Activated T-helper 2 cell treated with anti-CD3 and anti-CD28 coated beads, Interferon-gamma antibody, Interleukin-2, Interleukin-4, amounts not matched to agents 10 μg/mL and 5 μg/mL and 100 μg/mL, durations not matched to agents 14 hours and 24 hours and 36 hours (primary cell): ENCODE measurements at regions not wholly inside any gene's neighbourhood (a gene's known extent, or its start where the extent isn't known, plus 50 kb on each side); places are given as distances from the start of the nearest gene placed in this dataset.
"Not testable (repeated sequence)": the region's sequence is repeated elsewhere in the genome, so short reads cannot be mapped to it uniquely, and the experiment has no call there.

Experiments
- DNase-seq: peaks from one replicate; pipeline ENCODE4 v3.0.0; 2021; ENCODE audit warnings: low spot score
- H3K27ac Mint-ChIP-seq: one replicate; pipeline ENCODE4 v1.8.0; 2021; ENCODE audit warnings: mixed read lengths
- H3K27me3 Mint-ChIP-seq: one replicate; pipeline ENCODE4 v1.8.0; 2021; ENCODE audit warnings: low read depth, mixed read lengths
- H3K36me3 Mint-ChIP-seq: one replicate; pipeline ENCODE4 v1.8.0; 2021; ENCODE audit warnings: low read depth, mixed read lengths
- H3K4me1 Mint-ChIP-seq: one replicate; pipeline ENCODE4 v1.8.0; 2021; ENCODE audit warnings: low read depth, mixed read lengths
- H3K4me3 Mint-ChIP-seq: one replicate; pipeline ENCODE4 v1.8.0; 2021; ENCODE audit warnings: low read depth, mild to moderate bottlenecking, moderate library complexity, mixed read lengths
- H3K9me3 Mint-ChIP-seq: one replicate; pipeline ENCODE4 v1.8.0; 2021; ENCODE audit warnings: mixed read lengths
- intact Hi-C: fragments of 100-400 bp; cut with micrococcal nuclease; formaldehyde crosslinking; loops from one replicate; pipeline ENCODE4 v1.15.1; 2023

- H3K4me3 Mint-ChIP-seq, H3K4me1 Mint-ChIP-seq, H3K27ac Mint-ChIP-seq, DNase-seq, intact Hi-C loops, H3K36me3 Mint-ChIP-seq, H3K9me3 Mint-ChIP-seq, H3K27me3 Mint-ChIP-seq: not testable (repeated sequence)
These were observed 2884.2 kb downstream of the RPIA start for GRCh38 chr2:91575701-91576100.

- intact Hi-C loops, DNase-seq: not testable (repeated sequence)
These were observed 2885.9 kb downstream of the RPIA start for GRCh38 chr2:91577406-91577805.

DNA sequence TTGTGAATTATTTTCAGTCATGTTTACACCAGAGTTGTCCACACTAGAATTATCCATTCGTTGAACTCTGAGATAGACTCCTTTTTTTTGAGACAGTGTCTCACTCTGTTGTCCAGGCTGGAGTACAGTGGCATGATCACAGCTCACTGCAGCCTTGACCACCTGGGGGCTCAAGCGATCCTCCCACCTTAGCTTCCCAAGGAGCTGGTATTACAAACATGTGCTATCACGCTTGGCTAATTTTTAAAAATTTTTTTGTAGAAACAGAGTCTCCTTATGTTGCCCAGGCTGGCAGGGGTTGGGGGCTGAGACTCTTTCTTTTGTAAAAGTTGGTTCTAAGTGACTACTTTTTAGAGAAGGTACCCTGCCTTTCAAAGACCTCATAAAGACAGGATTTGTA lies 2887.2 kb downstream of the RPIA start:
- H3K27me3 Mint-ChIP-seq, DNase-seq, H3K9me3 Mint-ChIP-seq, H3K4me1 Mint-ChIP-seq, H3K27ac Mint-ChIP-seq, intact Hi-C loops, H3K4me3 Mint-ChIP-seq, H3K36me3 Mint-ChIP-seq: not testable (repeated sequence)

More at GRCh38 chr2:91577406-91577805, 2885.9 kb downstream of the RPIA start:
- not testable (repeated sequence) for H3K4me1 Mint-ChIP-seq, H3K27ac Mint-ChIP-seq, H3K27me3 Mint-ChIP-seq, H3K4me3 Mint-ChIP-seq, H3K36me3 Mint-ChIP-seq, H3K9me3 Mint-ChIP-seq

- DNase-seq, H3K27ac Mint-ChIP-seq, H3K4me3 Mint-ChIP-seq, H3K4me1 Mint-ChIP-seq, H3K27me3 Mint-ChIP-seq, H3K36me3 Mint-ChIP-seq, intact Hi-C loops, H3K9me3 Mint-ChIP-seq: not testable (repeated sequence)
These were observed 2888.1 kb downstream of the RPIA start for GRCh38 chr2:91579555-91579954.

DNA sequence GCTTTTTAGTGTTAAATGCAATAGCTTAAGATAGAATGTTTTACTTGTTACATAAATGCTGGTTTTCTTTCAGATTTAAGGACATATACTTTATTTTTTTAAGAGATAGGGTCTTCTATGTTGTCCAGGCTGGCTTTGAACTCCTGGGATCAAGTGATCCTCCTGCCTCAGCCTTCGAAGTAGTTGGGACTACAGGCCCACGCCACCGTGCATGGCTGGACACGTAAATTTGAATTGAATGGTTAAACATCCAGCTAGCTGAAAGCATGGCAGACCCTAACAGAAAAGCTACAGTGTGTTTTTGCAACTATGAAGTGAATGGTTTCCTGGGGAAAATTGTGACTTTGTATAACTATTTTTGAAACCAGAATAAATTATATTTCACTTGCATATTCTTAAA lies 2888.6 kb downstream of the RPIA start:
- H3K36me3 Mint-ChIP-seq, H3K27me3 Mint-ChIP-seq, intact Hi-C loops, H3K4me3 Mint-ChIP-seq, H3K27ac Mint-ChIP-seq, H3K9me3 Mint-ChIP-seq, DNase-seq, H3K4me1 Mint-ChIP-seq: not testable (repeated sequence)

- peaks cover 22% of the 10 kb centered on the region for H3K9me3 Mint-ChIP-seq
- DNase-seq, intact Hi-C loops, H3K4me1 Mint-ChIP-seq, H3K27me3 Mint-ChIP-seq, H3K4me3 Mint-ChIP-seq, H3K27ac Mint-ChIP-seq, H3K36me3 Mint-ChIP-seq: not testable (repeated sequence)
These were observed 2895.6 kb downstream of the RPIA start for GRCh38 chr2:91587098-91587497.

DNA sequence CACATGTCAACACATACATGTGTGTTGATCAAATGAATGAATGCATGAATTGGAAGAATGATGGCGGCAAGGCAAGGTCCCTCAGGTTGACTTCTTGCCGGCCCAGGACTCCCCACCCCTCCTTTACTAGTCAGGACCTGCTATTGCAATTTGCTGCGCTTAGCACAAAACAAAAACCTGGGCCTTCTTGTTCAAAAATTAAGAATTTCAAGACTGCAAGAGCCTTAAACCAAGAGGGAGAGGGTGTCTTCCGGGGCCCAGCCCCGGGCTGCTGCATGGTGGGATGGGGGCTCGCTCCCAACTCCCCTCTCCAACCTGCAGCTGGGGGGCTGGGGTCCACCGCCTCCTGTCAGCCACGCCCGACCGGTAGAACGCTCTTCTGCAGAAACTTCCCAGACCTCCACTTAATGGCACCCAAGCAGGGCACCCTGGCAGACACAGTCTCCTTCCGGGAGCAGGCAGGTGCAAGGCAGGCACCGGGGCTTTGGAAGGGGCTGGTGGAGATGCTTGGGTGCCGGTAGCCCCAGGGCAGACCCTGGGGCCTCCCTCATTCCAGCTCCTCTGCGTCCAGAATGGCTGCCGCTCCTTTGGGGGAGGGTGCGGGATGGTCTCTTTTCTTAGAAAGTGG lies 2896.5 kb downstream of the RPIA start:
- H3K4me1 Mint-ChIP-seq, H3K4me3 Mint-ChIP-seq, DNase-seq, H3K27me3 Mint-ChIP-seq, intact Hi-C loops, H3K27ac Mint-ChIP-seq, H3K36me3 Mint-ChIP-seq: not testable (repeated sequence)
- H3K9me3 Mint-ChIP-seq = peaks cover 22% of the 10 kb centered on the region

DNA sequence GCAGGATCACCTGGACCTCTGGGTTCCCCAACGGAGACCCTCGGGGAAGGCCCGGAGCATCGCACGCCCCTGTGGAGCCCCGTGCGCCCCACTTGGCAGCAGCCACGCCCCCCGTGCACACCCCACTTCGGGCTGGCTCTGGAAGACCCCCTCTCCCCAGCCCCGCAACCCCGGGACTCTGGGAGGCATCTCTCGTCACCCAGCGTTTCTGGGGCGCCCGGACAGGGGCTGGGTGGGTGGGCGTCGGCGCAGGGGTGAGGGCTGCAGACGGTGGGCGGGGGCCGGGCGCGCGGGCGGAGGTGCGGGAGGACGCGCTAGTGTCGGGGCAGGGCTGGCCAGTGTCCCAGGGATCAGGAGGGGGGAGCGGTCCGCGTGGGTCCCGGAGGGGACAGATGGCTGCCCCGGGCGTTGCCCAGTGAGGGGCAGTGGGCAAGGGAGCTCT lies 2897.3 kb downstream of the RPIA start:
- H3K36me3 Mint-ChIP-seq, H3K4me1 Mint-ChIP-seq, DNase-seq, intact Hi-C loops, H3K27me3 Mint-ChIP-seq, H3K4me3 Mint-ChIP-seq, H3K27ac Mint-ChIP-seq: not testable (repeated sequence)
- H3K9me3 Mint-ChIP-seq = peaks cover 22% of the 10 kb centered on the region

GRCh38 chr2:91589454-91590328 lies 2898.2 kb downstream of the RPIA start:
- H3K36me3 Mint-ChIP-seq, intact Hi-C loops, H3K4me1 Mint-ChIP-seq, H3K27ac Mint-ChIP-seq, H3K27me3 Mint-ChIP-seq, DNase-seq, H3K4me3 Mint-ChIP-seq: not testable (repeated sequence)
- peaks cover 15% of the 10 kb centered on the region for H3K9me3 Mint-ChIP-seq

DNA sequence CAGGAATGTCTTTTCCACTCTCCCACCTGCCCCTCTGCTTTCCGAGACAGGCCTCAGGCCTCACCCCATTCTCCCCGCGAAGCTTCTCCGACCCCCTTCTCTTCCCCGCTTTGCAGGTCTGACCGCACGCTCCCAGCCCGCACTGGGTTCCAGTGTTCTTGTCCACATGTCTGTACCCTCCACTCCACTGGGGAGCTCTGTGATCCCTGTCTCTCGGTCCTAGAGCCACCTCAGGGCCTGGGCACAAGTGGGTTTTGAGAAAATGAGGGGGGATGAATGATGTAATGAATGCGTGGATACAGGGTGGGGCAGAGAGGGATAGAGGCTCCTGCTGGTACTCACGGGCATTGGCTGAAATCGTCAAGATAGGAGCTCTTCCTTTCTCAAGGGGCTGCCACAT lies 2898.9 kb downstream of the RPIA start:
- H3K27me3 Mint-ChIP-seq, DNase-seq, H3K4me3 Mint-ChIP-seq, H3K27ac Mint-ChIP-seq, H3K36me3 Mint-ChIP-seq, intact Hi-C loops, H3K4me1 Mint-ChIP-seq: not testable (repeated sequence)
- peaks cover 15% of the 10 kb centered on the region for H3K9me3 Mint-ChIP-seq

DNA sequence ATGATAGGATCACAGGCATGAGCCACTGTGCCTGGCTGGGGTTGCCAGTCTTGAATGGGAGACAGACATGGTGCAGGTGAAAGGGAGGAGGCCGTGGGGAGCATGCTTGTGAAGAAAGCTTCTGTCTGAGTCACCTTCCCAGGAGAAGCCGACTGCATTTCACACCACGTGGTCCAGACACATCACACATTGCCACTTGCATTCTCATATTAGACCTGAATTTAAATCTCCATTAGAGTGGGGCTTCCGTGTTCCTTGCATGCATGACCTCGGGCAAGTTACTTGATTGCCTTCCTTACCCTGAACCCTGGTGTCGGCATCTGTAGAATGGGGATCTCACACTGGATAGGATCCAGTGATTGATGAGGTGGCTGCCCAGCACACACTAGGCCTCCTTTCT lies 2899.6 kb downstream of the RPIA start:
- H3K27ac Mint-ChIP-seq, H3K4me1 Mint-ChIP-seq, DNase-seq, intact Hi-C loops, H3K36me3 Mint-ChIP-seq, H3K27me3 Mint-ChIP-seq, H3K4me3 Mint-ChIP-seq: not testable (repeated sequence)
- peaks cover 15% of the 10 kb centered on the region for H3K9me3 Mint-ChIP-seq

- H3K27ac Mint-ChIP-seq, H3K9me3 Mint-ChIP-seq, H3K4me1 Mint-ChIP-seq, intact Hi-C loops, DNase-seq, H3K4me3 Mint-ChIP-seq, H3K27me3 Mint-ChIP-seq, H3K36me3 Mint-ChIP-seq: not testable (repeated sequence)
These were observed 2906.0 kb downstream of the RPIA start for GRCh38 chr2:91597436-91597835.

DNA sequence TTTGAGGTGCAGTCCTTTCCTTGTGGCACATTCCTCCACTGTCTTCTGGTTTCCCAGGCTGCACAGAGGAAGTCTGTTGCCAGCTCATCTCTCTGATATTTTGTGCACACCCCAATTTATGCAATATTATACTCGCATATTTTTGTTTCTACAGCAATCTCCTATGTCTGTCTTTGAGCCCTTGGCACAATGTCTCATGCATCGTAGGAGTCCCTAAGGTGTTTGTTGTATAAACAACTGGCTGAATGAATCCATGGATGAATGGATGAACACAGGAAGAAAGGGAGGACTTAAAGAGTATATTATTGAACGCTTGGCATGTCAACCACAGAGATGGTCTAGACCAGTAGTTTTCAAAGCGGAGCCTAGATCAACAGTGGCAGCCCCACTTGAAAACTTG lies 2907.0 kb downstream of the RPIA start:
- H3K9me3 Mint-ChIP-seq, H3K27me3 Mint-ChIP-seq: not testable (repeated sequence)

More for the DNA sequence above, 2907.0 kb downstream of the RPIA start:
- H3K36me3 Mint-ChIP-seq, H3K4me3 Mint-ChIP-seq, DNase-seq, intact Hi-C loops, H3K27ac Mint-ChIP-seq, H3K4me1 Mint-ChIP-seq: not testable (repeated sequence)
